ENCODE measurements at regions not wholly inside any gene's neighbourhood (a gene's known extent, or its start where the extent isn't known, plus 50 kb on each side); places are given as distances from the start of the nearest gene placed in this dataset.

GRCh38 chr10:52999258-52999657 is 226.7 kb upstream of the MBL2 start:
- in situ Hi-C loops (cut with HindIII; ENCODE audit: low sequenced_read_pairs): no loop called here
- DNase-seq (ENCODE audit: low spot score): no peak

- DNase-seq (ENCODE audit: low spot score): no peak
- in situ Hi-C loops (cut with HindIII; ENCODE audit: low sequenced_read_pairs): no loop called here
Measured at GRCh38 chr10:52997007-52997406, 224.4 kb upstream of the MBL2 start.

GRCh38 chr10:52994370-52994769 is 221.8 kb upstream of the MBL2 start:
- in situ Hi-C loops (cut with HindIII; ENCODE audit: low sequenced_read_pairs): no loop called here
- DNase-seq (ENCODE audit: low spot score): no peak

GRCh38 chr10:52993109-52993508 is 220.5 kb upstream of the MBL2 start:
- in situ Hi-C loops (cut with HindIII; ENCODE audit: low sequenced_read_pairs): no loop called here
- no peak for DNase-seq (ENCODE audit: low spot score)

- DNase-seq (ENCODE audit: low spot score): no peak
- in situ Hi-C loops (cut with HindIII; ENCODE audit: low sequenced_read_pairs): no loop called here
Measured at GRCh38 chr10:52992567-52992966, 220.0 kb upstream of the MBL2 start.

GRCh38 chr10:52988923-52989322 is 216.3 kb upstream of the MBL2 start:
- in situ Hi-C loops (cut with HindIII; ENCODE audit: low sequenced_read_pairs): no loop called here
- DNase-seq (ENCODE audit: low spot score): no peak

GRCh38 chr10:52986125-52986524 is 213.5 kb upstream of the MBL2 start:
- in situ Hi-C loops (cut with HindIII; ENCODE audit: low sequenced_read_pairs): no loop called here
- no peak for DNase-seq (ENCODE audit: low spot score)

- DNase-seq (ENCODE audit: low spot score): no peak
- in situ Hi-C loops (cut with HindIII; ENCODE audit: low sequenced_read_pairs): no loop called here
Measured at GRCh38 chr10:52984169-52984568, 211.6 kb upstream of the MBL2 start.

- in situ Hi-C loops (cut with HindIII; ENCODE audit: low sequenced_read_pairs): no loop called here
- no peak for DNase-seq (ENCODE audit: low spot score)
Measured at GRCh38 chr10:52979295-52979990, 206.9 kb upstream of the MBL2 start.

- in situ Hi-C loops (cut with HindIII; ENCODE audit: low sequenced_read_pairs): no loop called here
- DNase-seq (ENCODE audit: low spot score): no peak
Measured at GRCh38 chr10:52977581-52977980, 205.0 kb upstream of the MBL2 start.

GRCh38 chr10:52967806-52968795 is 195.5 kb upstream of the MBL2 start:
- DNase-seq (ENCODE audit: low spot score): no peak

GRCh38 chr10:52966904-52967303 is 194.3 kb upstream of the MBL2 start:
- no peak for DNase-seq (ENCODE audit: low spot score)
- in situ Hi-C loops (cut with HindIII; ENCODE audit: low sequenced_read_pairs): no loop called here

More at GRCh38 chr10:52967806-52968795, 195.5 kb upstream of the MBL2 start:
- in situ Hi-C loops (cut with HindIII; ENCODE audit: low sequenced_read_pairs): no loop called here

- in situ Hi-C loops (cut with HindIII; ENCODE audit: low sequenced_read_pairs): no loop called here
- DNase-seq (ENCODE audit: low spot score): no peak
Measured at GRCh38 chr10:52965938-52966401, 193.4 kb upstream of the MBL2 start.

- DNase-seq (ENCODE audit: low spot score): no peak
- in situ Hi-C loops (cut with HindIII; ENCODE audit: low sequenced_read_pairs): no loop called here
Measured at GRCh38 chr10:52965509-52965908, 192.9 kb upstream of the MBL2 start.

- in situ Hi-C loops (cut with HindIII; ENCODE audit: low sequenced_read_pairs): no loop called here
- no peak for DNase-seq (ENCODE audit: low spot score)
Measured at GRCh38 chr10:52961323-52961722, 188.7 kb upstream of the MBL2 start.

- in situ Hi-C loops (cut with HindIII; ENCODE audit: low sequenced_read_pairs): no loop called here
Measured at GRCh38 chr10:52959810-52960209, 187.2 kb upstream of the MBL2 start.

GRCh38 chr10:52956861-52957260 is 184.3 kb upstream of the MBL2 start:
- DNase-seq (ENCODE audit: low spot score): no peak
- in situ Hi-C loops (cut with HindIII; ENCODE audit: low sequenced_read_pairs): no loop called here

More at GRCh38 chr10:52959810-52960209, 187.2 kb upstream of the MBL2 start:
- DNase-seq (ENCODE audit: low spot score): no peak

- DNase-seq (ENCODE audit: low spot score): no peak
- in situ Hi-C loops (cut with HindIII; ENCODE audit: low sequenced_read_pairs): no loop called here
Measured at GRCh38 chr10:52956461-52956860, 183.9 kb upstream of the MBL2 start.

- DNase-seq (ENCODE audit: low spot score): no peak
- in situ Hi-C loops (cut with HindIII; ENCODE audit: low sequenced_read_pairs): no loop called here
Measured at GRCh38 chr10:52955337-52955736, 182.8 kb upstream of the MBL2 start.

- no peak for DNase-seq (ENCODE audit: low spot score)
- in situ Hi-C loops (cut with HindIII; ENCODE audit: low sequenced_read_pairs): no loop called here
Measured at GRCh38 chr10:52954407-52954806, 181.8 kb upstream of the MBL2 start.
